ENCODE measurements at regions not wholly inside any gene's neighbourhood (a gene's known extent, or its start where the extent isn't known, plus 50 kb on each side); places are given as distances from the start of the nearest gene placed in this dataset.

GRCh38 chr4:62327612-62328297 lies 1127.6 kb downstream of the ADGRL3 start:
- TF ChIP-seq CTCF (IDR thresholded peaks at IDR 0.05; ENCODE audit: control insufficient read depth, extremely low read depth, insufficient read depth): no peak
- no peak overlapping the region for H3K4me3 ChIP-seq (ENCODE audit: low read depth, low read length)
- no peak for DNase-seq (ENCODE audit: low read depth)

- DNase-seq (ENCODE audit: low read depth): no peak
- H3K4me3 ChIP-seq (ENCODE audit: low read depth, low read length): no peak overlapping the region
- no peak for TF ChIP-seq CTCF (IDR thresholded peaks at IDR 0.05; ENCODE audit: control insufficient read depth, extremely low read depth, insufficient read depth)
Observed at GRCh38 chr4:62324215-62324614, 1124.1 kb downstream of the ADGRL3 start.

GRCh38 chr4:62320612-62321011 lies 1120.5 kb downstream of the ADGRL3 start:
- DNase-seq (ENCODE audit: low read depth): no peak
- TF ChIP-seq CTCF (IDR thresholded peaks at IDR 0.05; ENCODE audit: control insufficient read depth, extremely low read depth, insufficient read depth): no peak
- no peak overlapping the region for H3K4me3 ChIP-seq (ENCODE audit: low read depth, low read length)

GRCh38 chr4:62302710-62303109 lies 1102.6 kb downstream of the ADGRL3 start:
- no peak for DNase-seq (ENCODE audit: low read depth)
- no peak for TF ChIP-seq CTCF (IDR thresholded peaks at IDR 0.05; ENCODE audit: control insufficient read depth, extremely low read depth, insufficient read depth)
- no peak overlapping the region for H3K4me3 ChIP-seq (ENCODE audit: low read depth, low read length)

- no peak for DNase-seq (ENCODE audit: low read depth)
- TF ChIP-seq CTCF (IDR thresholded peaks at IDR 0.05; ENCODE audit: control insufficient read depth, extremely low read depth, insufficient read depth): no peak
- H3K4me3 ChIP-seq (ENCODE audit: low read depth, low read length): no peak overlapping the region
Observed at GRCh38 chr4:62301500-62301899, 1101.4 kb downstream of the ADGRL3 start.

GRCh38 chr4:62293551-62293950 lies 1093.4 kb downstream of the ADGRL3 start:
- H3K4me3 ChIP-seq (ENCODE audit: low read depth, low read length): no peak overlapping the region
- TF ChIP-seq CTCF (IDR thresholded peaks at IDR 0.05; ENCODE audit: control insufficient read depth, extremely low read depth, insufficient read depth): no peak
- no peak for DNase-seq (ENCODE audit: low read depth)

GRCh38 chr4:62292911-62293310 lies 1092.8 kb downstream of the ADGRL3 start:
- DNase-seq (ENCODE audit: low read depth): no peak
- no peak overlapping the region for H3K4me3 ChIP-seq (ENCODE audit: low read depth, low read length)
- no peak for TF ChIP-seq CTCF (IDR thresholded peaks at IDR 0.05; ENCODE audit: control insufficient read depth, extremely low read depth, insufficient read depth)
